ENCODE measurements at regions not wholly inside any gene's neighbourhood (a gene's known extent, or its start where the extent isn't known, plus 50 kb on each side); places are given as distances from the start of the nearest gene placed in this dataset.
"Not testable (repeated sequence)": the region's sequence is repeated elsewhere in the genome, so short reads cannot be mapped to it uniquely, and the experiment has no call there.

GRCh38 chr15:20438255-20438654 is 103.3 kb downstream of the GOLGA6L6 start:
- H3K36me3 ChIP-seq (ENCODE audit: control insufficient read depth, insufficient read depth, low read length); H2BK15ac ChIP-seq (replicated peaks; ENCODE audit: low read depth); H3K79me2 ChIP-seq (ENCODE audit: control insufficient read depth, insufficient read depth, low read length); H3K9ac ChIP-seq (ENCODE audit: low read length); H4K8ac ChIP-seq (ENCODE audit: low read depth, low read length); H3K4ac ChIP-seq (ENCODE audit: low read depth, low read length); H3K4me3 ChIP-seq (ENCODE audit: low read length); H3K23ac ChIP-seq (ENCODE audit: low read length); H2AK5ac ChIP-seq (ENCODE audit: low read length); H3K27ac ChIP-seq (ENCODE audit: low read depth, low read length); H3K18ac ChIP-seq (ENCODE audit: low read length); H3K27me3 ChIP-seq (ENCODE audit: insufficient read depth, low read length, poor library complexity); H3K4me1 ChIP-seq (ENCODE audit: control insufficient read depth, low read depth, low read length); DNase-seq; H3K56ac ChIP-seq (ENCODE audit: low read length); H3K4me2 ChIP-seq (ENCODE audit: low read length); H4K5ac ChIP-seq (ENCODE audit: low read length); H2BK5ac ChIP-seq (ENCODE audit: low read length); H2BK120ac ChIP-seq (ENCODE audit: low read depth, low read length); H3K79me1 ChIP-seq (ENCODE audit: low read length): not testable (repeated sequence)
- no CpG with 5 or more reads among the region's 8 CpGs for WGBS (ENCODE audit: extremely low coverage, insufficient coverage, low lambda C conversion rate)

GRCh38 chr15:20433468-20433867 is 108.1 kb downstream of the GOLGA6L6 start:
- H2BK5ac ChIP-seq (ENCODE audit: low read length); H3K56ac ChIP-seq (ENCODE audit: low read length); H3K27me3 ChIP-seq (ENCODE audit: insufficient read depth, low read length, poor library complexity); H2BK120ac ChIP-seq (ENCODE audit: low read depth, low read length); H3K4me3 ChIP-seq (ENCODE audit: low read length); H2BK15ac ChIP-seq (replicated peaks; ENCODE audit: low read depth); H3K79me2 ChIP-seq (ENCODE audit: control insufficient read depth, insufficient read depth, low read length); H3K9ac ChIP-seq (ENCODE audit: low read length); H3K4ac ChIP-seq (ENCODE audit: low read depth, low read length); H4K5ac ChIP-seq (ENCODE audit: low read length); H2AK5ac ChIP-seq (ENCODE audit: low read length); DNase-seq; H3K79me1 ChIP-seq (ENCODE audit: low read length); H3K18ac ChIP-seq (ENCODE audit: low read length); H4K8ac ChIP-seq (ENCODE audit: low read depth, low read length); H3K27ac ChIP-seq (ENCODE audit: low read depth, low read length); H3K4me2 ChIP-seq (ENCODE audit: low read length); H3K23ac ChIP-seq (ENCODE audit: low read length); H3K4me1 ChIP-seq (ENCODE audit: control insufficient read depth, low read depth, low read length); H3K36me3 ChIP-seq (ENCODE audit: control insufficient read depth, insufficient read depth, low read length): not testable (repeated sequence)
- WGBS (ENCODE audit: extremely low coverage, insufficient coverage, low lambda C conversion rate), result no CpG with 5 or more reads among the region's 7 CpGs

DNA sequence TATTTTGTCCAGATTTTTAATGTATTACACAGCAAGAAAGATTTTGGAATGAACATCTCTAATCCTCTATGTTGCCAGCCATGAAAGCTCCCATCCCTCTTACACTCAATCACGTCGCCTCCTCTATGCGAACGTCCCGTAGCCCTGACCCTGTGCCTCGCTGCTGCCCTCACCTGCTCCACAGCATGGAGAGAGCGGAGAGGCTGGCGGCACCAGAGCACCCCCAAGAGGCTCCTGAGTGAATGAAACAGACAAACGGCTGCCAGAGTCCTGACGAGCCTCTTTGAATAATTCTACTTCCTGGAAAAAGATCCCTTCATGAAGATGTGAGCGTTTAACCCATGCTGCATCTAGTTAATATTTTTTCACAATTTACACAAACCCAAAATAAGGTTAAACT is 111.1 kb downstream of the GOLGA6L6 start:
- not testable (repeated sequence) for H3K9ac ChIP-seq (ENCODE audit: low read length); H2BK5ac ChIP-seq (ENCODE audit: low read length); H3K79me1 ChIP-seq (ENCODE audit: low read length); H2AK5ac ChIP-seq (ENCODE audit: low read length); H3K56ac ChIP-seq (ENCODE audit: low read length); H2BK120ac ChIP-seq (ENCODE audit: low read depth, low read length); H3K79me2 ChIP-seq (ENCODE audit: control insufficient read depth, insufficient read depth, low read length); H3K23ac ChIP-seq (ENCODE audit: low read length); H3K4me1 ChIP-seq (ENCODE audit: control insufficient read depth, low read depth, low read length); H3K4me3 ChIP-seq (ENCODE audit: low read length); H3K36me3 ChIP-seq (ENCODE audit: control insufficient read depth, insufficient read depth, low read length); H3K27me3 ChIP-seq (ENCODE audit: insufficient read depth, low read length, poor library complexity); H3K4ac ChIP-seq (ENCODE audit: low read depth, low read length); H3K27ac ChIP-seq (ENCODE audit: low read depth, low read length); H3K18ac ChIP-seq (ENCODE audit: low read length); DNase-seq; H3K4me2 ChIP-seq (ENCODE audit: low read length); H2BK15ac ChIP-seq (replicated peaks; ENCODE audit: low read depth); H4K8ac ChIP-seq (ENCODE audit: low read depth, low read length); H4K5ac ChIP-seq (ENCODE audit: low read length)
- no CpG with 5 or more reads among the region's 11 CpGs for WGBS (ENCODE audit: extremely low coverage, insufficient coverage, low lambda C conversion rate)

DNA sequence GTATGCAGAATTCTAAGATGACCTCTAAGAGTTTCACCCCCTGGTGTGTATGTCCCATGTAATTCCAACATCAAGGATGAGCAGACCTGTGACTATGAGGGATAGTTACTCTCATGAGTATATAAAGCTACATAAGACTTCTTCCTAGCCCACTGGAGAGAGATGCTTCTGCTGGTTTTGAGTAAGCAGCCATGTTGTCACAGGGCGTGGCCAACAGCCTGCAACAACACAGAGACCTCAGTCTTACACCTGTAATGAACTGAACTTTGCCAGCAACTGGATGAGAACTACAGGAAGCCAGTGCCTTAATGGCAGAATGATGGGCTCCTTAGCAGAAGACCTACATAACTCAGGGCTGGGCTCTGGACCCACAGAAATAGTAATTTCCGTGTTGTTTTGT is 120.9 kb downstream of the GOLGA6L6 start:
- H2BK5ac ChIP-seq (ENCODE audit: low read length); H3K4ac ChIP-seq (ENCODE audit: low read depth, low read length); DNase-seq; H3K27me3 ChIP-seq (ENCODE audit: insufficient read depth, low read length, poor library complexity); H3K9ac ChIP-seq (ENCODE audit: low read length); H3K4me2 ChIP-seq (ENCODE audit: low read length); H3K79me1 ChIP-seq (ENCODE audit: low read length); H3K27ac ChIP-seq (ENCODE audit: low read depth, low read length); H4K5ac ChIP-seq (ENCODE audit: low read length); H3K4me3 ChIP-seq (ENCODE audit: low read length); H2BK120ac ChIP-seq (ENCODE audit: low read depth, low read length); H3K23ac ChIP-seq (ENCODE audit: low read length); H3K4me1 ChIP-seq (ENCODE audit: control insufficient read depth, low read depth, low read length); H3K18ac ChIP-seq (ENCODE audit: low read length); H2BK15ac ChIP-seq (replicated peaks; ENCODE audit: low read depth); H3K56ac ChIP-seq (ENCODE audit: low read length); H3K36me3 ChIP-seq (ENCODE audit: control insufficient read depth, insufficient read depth, low read length); H4K8ac ChIP-seq (ENCODE audit: low read depth, low read length); H3K79me2 ChIP-seq (ENCODE audit: control insufficient read depth, insufficient read depth, low read length); H2AK5ac ChIP-seq (ENCODE audit: low read length): not testable (repeated sequence)
- WGBS (ENCODE audit: extremely low coverage, insufficient coverage, low lambda C conversion rate), result no CpG with 5 or more reads among the region's 2 CpGs

DNA sequence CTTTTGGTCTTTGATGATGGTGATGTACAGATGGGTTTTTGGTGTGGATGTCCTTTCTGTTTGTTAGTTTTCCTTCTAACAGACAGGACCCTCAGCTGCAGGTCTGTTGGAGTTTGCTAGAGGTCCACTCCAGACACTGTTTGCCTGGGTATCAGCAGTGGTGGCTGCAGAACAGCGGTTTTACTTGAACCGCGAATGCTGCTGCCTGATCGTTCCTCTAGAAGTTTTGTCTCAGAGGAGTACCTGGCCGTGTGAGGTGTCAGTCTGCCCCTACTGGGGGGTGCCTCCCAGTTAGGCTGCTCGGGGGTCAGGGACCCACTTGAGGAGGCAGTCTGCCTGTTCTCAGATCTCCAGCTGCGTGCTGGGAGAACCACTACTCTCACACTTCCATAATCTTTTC is 125.0 kb downstream of the GOLGA6L6 start:
- not testable (repeated sequence) for H2BK15ac ChIP-seq (replicated peaks; ENCODE audit: low read depth); H3K27ac ChIP-seq (ENCODE audit: low read depth, low read length); H3K4me2 ChIP-seq (ENCODE audit: low read length); H2AK5ac ChIP-seq (ENCODE audit: low read length); DNase-seq; H3K9ac ChIP-seq (ENCODE audit: low read length); H3K18ac ChIP-seq (ENCODE audit: low read length); H4K5ac ChIP-seq (ENCODE audit: low read length); H2BK5ac ChIP-seq (ENCODE audit: low read length); H3K4me1 ChIP-seq (ENCODE audit: control insufficient read depth, low read depth, low read length); H3K4ac ChIP-seq (ENCODE audit: low read depth, low read length); H3K23ac ChIP-seq (ENCODE audit: low read length); H3K56ac ChIP-seq (ENCODE audit: low read length); H2BK120ac ChIP-seq (ENCODE audit: low read depth, low read length); H3K4me3 ChIP-seq (ENCODE audit: low read length); H4K8ac ChIP-seq (ENCODE audit: low read depth, low read length); H3K79me1 ChIP-seq (ENCODE audit: low read length); H3K79me2 ChIP-seq (ENCODE audit: control insufficient read depth, insufficient read depth, low read length); H3K27me3 ChIP-seq (ENCODE audit: insufficient read depth, low read length, poor library complexity); H3K36me3 ChIP-seq (ENCODE audit: control insufficient read depth, insufficient read depth, low read length)
- WGBS (ENCODE audit: extremely low coverage, insufficient coverage, low lambda C conversion rate), result no CpG with 5 or more reads among the region's 7 CpGs

DNA sequence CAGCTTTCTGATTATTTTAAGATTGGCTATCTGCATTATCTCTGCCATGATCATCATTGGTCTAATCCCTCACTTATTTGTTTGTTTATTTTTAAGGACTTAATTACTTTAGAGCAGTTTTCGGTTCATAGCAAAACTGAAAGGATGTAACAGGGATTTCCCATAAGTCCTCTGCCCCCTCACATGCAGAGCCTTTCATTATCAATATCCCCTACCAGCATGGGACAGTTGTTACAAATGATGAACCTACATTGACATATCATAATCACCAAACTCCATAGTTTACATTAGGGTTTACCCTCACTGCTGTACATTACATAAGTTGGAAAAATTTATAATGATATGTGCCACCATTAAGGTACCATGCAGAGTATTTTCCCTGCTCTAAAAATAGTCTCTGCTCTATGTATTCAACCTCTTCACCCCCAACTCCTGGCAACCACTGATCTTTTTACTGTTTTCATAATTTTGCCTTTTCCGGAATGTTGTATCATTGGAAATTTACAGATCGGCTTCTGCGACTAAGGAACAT is 131.9 kb downstream of the GOLGA6L6 start:
- not testable (repeated sequence) for H3K79me2 ChIP-seq (ENCODE audit: control insufficient read depth, insufficient read depth, low read length); H2AK5ac ChIP-seq (ENCODE audit: low read length); H3K4ac ChIP-seq (ENCODE audit: low read depth, low read length); H3K4me1 ChIP-seq (ENCODE audit: control insufficient read depth, low read depth, low read length); H3K23ac ChIP-seq (ENCODE audit: low read length); H3K4me2 ChIP-seq (ENCODE audit: low read length); H2BK120ac ChIP-seq (ENCODE audit: low read depth, low read length); H4K5ac ChIP-seq (ENCODE audit: low read length); H3K18ac ChIP-seq (ENCODE audit: low read length); H2BK5ac ChIP-seq (ENCODE audit: low read length); H3K27ac ChIP-seq (ENCODE audit: low read depth, low read length); H3K9ac ChIP-seq (ENCODE audit: low read length); H3K79me1 ChIP-seq (ENCODE audit: low read length); H3K56ac ChIP-seq (ENCODE audit: low read length); H3K36me3 ChIP-seq (ENCODE audit: control insufficient read depth, insufficient read depth, low read length); H3K4me3 ChIP-seq (ENCODE audit: low read length); H2BK15ac ChIP-seq (replicated peaks; ENCODE audit: low read depth); H3K27me3 ChIP-seq (ENCODE audit: insufficient read depth, low read length, poor library complexity); H4K8ac ChIP-seq (ENCODE audit: low read depth, low read length); DNase-seq
- no CpG with 5 or more reads among the region's 4 CpGs for WGBS (ENCODE audit: extremely low coverage, insufficient coverage, low lambda C conversion rate)

All from mesendoderm (in vitro differentiated cells).